ENCODE measurements at regions not wholly inside any gene's neighbourhood (a gene's known extent, or its start where the extent isn't known, plus 50 kb on each side); places are given as distances from the start of the nearest gene placed in this dataset.

GRCh38 chr4:122099896-122100295, 52.2 kb upstream of the BLTP1 start:
- no peak for TF ChIP-seq CTCF (IDR thresholded peaks at IDR 0.05)
- no peak for TF ChIP-seq POLR2A (IDR thresholded peaks at IDR 0.05)

Data from esophagus squamous epithelium (tissue), 4 donors.